ENCODE measurements at regions not wholly inside any gene's neighbourhood (a gene's known extent, or its start where the extent isn't known, plus 50 kb on each side); places are given as distances from the start of the nearest gene placed in this dataset.

DNA sequence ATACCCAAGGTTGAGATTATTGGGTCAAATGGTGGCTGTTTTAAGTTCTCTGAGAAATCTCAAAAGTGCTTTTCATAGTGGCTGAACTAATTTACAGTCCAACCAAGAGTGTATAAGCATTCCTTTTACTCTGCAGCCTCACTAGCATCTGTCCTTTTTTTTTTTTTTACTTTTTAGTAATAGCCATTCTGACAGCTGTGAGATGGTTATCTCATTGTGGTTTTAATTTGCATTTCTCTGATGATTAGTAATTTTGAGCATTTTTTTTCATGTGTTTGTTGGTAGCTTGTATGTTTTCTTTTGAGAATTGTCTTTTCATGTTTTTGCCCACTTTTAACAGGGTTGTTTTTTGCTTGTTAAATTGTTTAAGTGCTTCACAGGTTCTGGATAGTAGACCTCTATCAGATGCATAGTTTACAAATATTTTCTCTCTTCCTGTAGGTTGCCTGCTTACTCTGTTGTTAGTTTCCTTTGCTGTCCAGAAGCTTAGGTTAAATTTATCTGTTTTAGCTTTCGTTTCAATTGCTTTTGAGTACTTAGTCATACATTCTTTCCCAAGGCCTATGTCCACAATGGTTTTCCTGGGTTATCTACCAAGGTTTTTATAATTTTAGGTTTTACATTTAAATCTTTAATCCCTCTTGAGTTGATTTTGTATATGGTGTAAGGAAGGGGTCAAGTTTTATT lies 881.3 kb upstream of the SEL1L start:
- TF ChIP-seq, protein P1, sequence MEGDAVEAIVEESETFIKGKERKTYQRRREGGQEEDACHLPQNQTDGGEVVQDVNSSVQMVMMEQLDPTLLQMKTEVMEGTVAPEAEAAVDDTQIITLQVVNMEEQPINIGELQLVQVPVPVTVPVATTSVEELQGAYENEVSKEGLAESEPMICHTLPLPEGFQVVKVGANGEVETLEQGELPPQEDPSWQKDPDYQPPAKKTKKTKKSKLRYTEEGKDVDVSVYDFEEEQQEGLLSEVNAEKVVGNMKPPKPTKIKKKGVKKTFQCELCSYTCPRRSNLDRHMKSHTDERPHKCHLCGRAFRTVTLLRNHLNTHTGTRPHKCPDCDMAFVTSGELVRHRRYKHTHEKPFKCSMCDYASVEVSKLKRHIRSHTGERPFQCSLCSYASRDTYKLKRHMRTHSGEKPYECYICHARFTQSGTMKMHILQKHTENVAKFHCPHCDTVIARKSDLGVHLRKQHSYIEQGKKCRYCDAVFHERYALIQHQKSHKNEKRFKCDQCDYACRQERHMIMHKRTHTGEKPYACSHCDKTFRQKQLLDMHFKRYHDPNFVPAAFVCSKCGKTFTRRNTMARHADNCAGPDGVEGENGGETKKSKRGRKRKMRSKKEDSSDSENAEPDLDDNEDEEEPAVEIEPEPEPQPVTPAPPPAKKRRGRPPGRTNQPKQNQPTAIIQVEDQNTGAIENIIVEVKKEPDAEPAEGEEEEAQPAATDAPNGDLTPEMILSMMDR (IDR thresholded peaks at IDR 0.05; ENCODE audit: control insufficient read depth, extremely low read depth, insufficient read depth) = no peak
- H3K4me3 ChIP-seq (ENCODE audit: low read depth, low read length) = no peak overlapping the region
- DNase-seq (ENCODE audit: low read depth) = no peak

DNA sequence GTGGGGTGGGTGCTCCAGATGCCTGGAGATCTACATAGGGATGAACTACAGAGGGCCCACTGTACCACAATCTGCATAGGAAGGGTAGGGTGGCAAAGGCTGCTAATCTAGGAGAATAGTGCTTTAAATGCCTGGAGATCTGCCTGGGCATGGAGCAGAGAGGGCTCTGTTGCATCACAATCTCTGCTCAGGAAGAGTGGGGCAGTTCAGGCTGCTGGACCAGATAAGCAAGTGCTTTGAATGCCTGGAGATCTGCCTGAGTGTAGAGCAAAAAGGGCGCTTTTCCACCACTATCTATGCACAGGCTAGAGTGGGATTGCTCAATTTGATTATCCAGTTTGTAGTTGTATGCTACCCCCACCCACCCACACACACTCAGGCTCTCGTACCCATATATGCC lies 886.3 kb upstream of the SEL1L start:
- TF ChIP-seq, protein P1 (IDR thresholded peaks at IDR 0.05; ENCODE audit: control insufficient read depth, extremely low read depth, insufficient read depth) = no peak
- H3K4me3 ChIP-seq (ENCODE audit: low read depth, low read length) = no peak overlapping the region
- no peak for DNase-seq (ENCODE audit: low read depth)

DNA sequence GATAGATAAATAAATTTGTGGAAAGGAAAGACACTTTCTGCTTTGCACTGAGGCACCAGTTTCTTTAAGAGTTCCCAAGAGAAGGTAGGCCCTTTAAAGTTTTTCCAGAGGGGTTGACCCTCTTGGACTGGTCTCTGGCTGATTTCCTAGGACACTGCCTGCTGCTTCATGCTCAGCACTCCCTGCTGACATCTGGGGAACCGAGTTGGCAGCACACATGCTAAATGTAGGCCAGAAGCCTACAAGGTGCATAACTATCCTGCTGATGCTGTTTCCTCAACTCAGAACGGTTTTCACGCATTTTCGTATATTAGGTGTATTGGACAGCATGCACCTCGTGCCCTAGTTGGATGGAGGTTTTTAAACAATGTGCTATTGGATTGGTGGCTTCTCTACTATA lies 887.2 kb upstream of the SEL1L start:
- no peak for DNase-seq (ENCODE audit: low read depth)
- TF ChIP-seq, protein P1 (IDR thresholded peaks at IDR 0.05; ENCODE audit: control insufficient read depth, extremely low read depth, insufficient read depth) = no peak
- H3K4me3 ChIP-seq (ENCODE audit: low read depth, low read length) = no peak overlapping the region

DNA sequence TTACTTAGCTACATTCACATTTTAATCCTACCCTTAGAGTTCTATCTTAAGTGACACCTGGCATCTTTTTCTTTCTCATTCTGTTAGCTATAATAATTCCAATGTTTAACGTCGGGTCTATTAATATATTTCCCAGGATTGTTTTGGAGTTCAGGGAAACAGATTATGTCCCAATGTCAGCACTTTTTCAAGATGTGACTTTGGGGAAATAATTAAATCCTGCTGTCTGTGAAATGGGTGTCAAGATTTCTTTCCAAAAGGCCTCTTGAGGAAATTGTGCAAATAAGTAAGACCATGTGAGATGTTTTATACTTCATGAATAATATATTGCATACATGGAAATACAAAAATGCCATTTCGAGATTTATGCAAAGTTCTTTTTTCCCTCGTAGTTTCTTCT lies 887.6 kb upstream of the SEL1L start:
- no peak overlapping the region for H3K4me3 ChIP-seq (ENCODE audit: low read depth, low read length)
- TF ChIP-seq, protein P1 (IDR thresholded peaks at IDR 0.05; ENCODE audit: control insufficient read depth, extremely low read depth, insufficient read depth) = no peak
- DNase-seq (ENCODE audit: low read depth) = no peak

DNA sequence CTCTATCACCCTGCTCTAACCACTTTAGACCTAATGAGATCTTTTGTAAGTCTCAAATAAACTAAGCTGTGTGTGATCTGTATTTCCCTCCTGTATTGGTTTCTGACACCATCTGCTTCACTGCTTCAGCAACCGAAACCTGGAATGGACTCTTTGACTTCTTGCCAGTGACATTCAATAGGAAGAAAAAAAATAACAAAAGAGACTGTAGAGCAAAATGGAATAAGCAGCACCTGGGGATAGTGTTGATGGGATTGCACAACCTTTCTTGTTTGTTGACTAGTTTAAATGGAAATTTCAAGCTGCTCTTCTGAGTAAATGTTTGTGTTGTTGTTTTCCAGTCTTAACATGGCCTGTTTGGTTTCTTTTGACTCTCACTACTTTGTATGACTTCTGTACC lies 888.6 kb upstream of the SEL1L start:
- DNase-seq (ENCODE audit: low read depth) = no peak
- TF ChIP-seq, protein P1 (IDR thresholded peaks at IDR 0.05; ENCODE audit: control insufficient read depth, extremely low read depth, insufficient read depth) = no peak
- H3K4me3 ChIP-seq (ENCODE audit: low read depth, low read length) = no peak overlapping the region

DNA sequence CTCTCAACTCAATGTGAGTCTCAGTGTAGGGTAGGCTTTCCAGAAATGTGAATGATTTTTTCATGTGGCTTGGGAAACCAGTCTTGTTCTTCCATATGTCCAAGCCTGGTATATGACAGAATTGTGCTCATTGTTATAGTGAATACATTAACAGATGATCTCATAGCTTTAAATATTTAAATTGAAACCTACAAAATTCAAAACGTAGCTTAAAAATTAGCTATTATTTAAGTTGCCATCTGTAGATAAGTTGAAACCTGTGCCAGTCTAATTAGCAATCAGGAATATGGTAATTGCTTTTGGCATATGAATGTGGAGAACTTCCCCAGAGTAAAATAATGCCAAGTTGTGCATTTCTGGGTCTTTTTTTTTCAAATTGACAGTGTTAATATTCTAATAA lies 891.6 kb upstream of the SEL1L start:
- TF ChIP-seq, protein P1 (IDR thresholded peaks at IDR 0.05; ENCODE audit: control insufficient read depth, extremely low read depth, insufficient read depth) = no peak
- H3K4me3 ChIP-seq (ENCODE audit: low read depth, low read length) = no peak overlapping the region
- DNase-seq (ENCODE audit: low read depth) = no peak

DNA sequence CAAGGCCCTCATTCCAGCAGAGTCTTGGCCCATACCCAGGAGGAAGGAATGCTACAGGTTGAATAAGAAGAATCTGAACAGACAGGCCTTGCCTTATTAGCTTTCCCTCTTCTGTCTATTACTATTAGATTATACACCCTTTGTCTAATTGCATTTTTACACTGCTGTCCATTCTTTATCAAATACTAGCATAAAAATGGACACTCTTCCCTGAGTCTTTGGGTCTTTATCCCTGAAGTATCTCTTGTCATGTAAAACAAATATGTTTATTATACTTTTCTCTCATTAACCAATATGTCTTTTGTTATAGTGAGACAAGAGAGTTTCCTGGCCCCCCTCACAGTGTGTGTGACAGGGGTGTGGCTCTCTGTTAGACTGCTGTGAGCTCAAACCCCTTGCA lies 897.4 kb upstream of the SEL1L start:
- TF ChIP-seq, protein P1 (IDR thresholded peaks at IDR 0.05; ENCODE audit: control insufficient read depth, extremely low read depth, insufficient read depth) = no peak
- no peak for DNase-seq (ENCODE audit: low read depth)

More for the DNA sequence above, 897.4 kb upstream of the SEL1L start:
- no peak overlapping the region for H3K4me3 ChIP-seq (ENCODE audit: low read depth, low read length)

All from LNCaP clone FGC (cell line).